ENCODE measurements at regions not wholly inside any gene's neighbourhood (a gene's known extent, or its start where the extent isn't known, plus 50 kb on each side); places are given as distances from the start of the nearest gene placed in this dataset.

GRCh38 chr7:135831455-135832195, 83.0 kb upstream of the FAM180A start:
- in situ Hi-C loops (cut with MboI; ENCODE audit: low sequenced_read_pairs), result no loop called here

- in situ Hi-C loops (cut with MboI; ENCODE audit: low sequenced_read_pairs), result no loop called here
Measured at GRCh38 chr7:135828604-135829003, 80.0 kb upstream of the FAM180A start.

GRCh38 chr7:135827391-135827790, 78.8 kb upstream of the FAM180A start:
- in situ Hi-C loops (cut with MboI; ENCODE audit: low sequenced_read_pairs), result no loop called here

DNA sequence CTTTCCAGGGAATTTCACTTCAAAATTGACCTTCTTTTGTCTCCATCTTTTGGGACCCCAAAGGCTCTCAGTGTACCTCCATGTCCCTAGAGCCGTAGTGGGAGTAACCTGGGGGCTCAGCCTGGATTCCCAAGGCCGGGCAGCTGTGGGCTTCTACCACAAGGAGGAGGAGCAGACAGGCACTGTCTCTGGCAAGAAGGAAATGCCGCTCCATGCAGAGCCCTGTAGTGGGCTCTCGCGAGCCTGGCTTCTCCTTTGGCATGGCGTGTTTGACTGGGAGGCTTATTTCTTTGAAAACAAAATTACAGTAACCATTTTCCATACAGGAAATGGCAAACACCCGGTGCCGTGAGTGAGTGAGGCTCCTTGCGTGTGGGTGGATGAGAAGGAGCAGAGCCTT, 76.8 kb upstream of the FAM180A start:
- in situ Hi-C loops (cut with MboI; ENCODE audit: low sequenced_read_pairs), result no loop called here

GRCh38 chr7:135822376-135822775, 73.8 kb upstream of the FAM180A start:
- in situ Hi-C loops (cut with MboI; ENCODE audit: low sequenced_read_pairs), result no loop called here

- in situ Hi-C loops (cut with MboI; ENCODE audit: low sequenced_read_pairs), result no loop called here
Measured at GRCh38 chr7:135817583-135817982, 69.0 kb upstream of the FAM180A start.

GRCh38 chr7:135815033-135815432, 66.4 kb upstream of the FAM180A start:
- in situ Hi-C loops (cut with MboI; ENCODE audit: low sequenced_read_pairs), result no loop called here

GRCh38 chr7:135812148-135812547, 63.5 kb upstream of the FAM180A start:
- in situ Hi-C loops (cut with MboI; ENCODE audit: low sequenced_read_pairs), result no loop called here

- in situ Hi-C loops (cut with MboI; ENCODE audit: low sequenced_read_pairs), result no loop called here
Measured at GRCh38 chr7:135811506-135811905, 62.9 kb upstream of the FAM180A start.

DNA sequence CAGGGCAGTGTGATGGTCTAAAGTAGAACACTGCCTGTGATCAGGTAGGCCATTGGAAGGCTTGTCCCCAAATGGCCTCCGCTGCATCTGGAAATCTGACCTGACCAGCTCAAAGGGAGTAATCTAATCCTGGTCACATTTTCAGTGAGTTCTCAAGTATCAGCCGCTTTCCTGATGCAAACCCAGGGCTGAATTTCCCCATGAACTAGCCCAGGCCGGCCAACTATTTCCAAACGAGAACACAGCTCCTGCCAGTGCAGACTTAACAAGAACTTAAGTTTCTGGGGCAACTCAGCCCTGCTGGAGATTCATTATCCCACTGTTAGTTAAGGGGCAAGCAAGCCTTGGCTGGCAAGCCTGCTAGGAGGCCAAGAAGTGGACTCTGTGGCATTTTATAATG, 59.6 kb upstream of the FAM180A start:
- in situ Hi-C loops (cut with MboI; ENCODE audit: low sequenced_read_pairs), result loop anchor here (10.0 kb wide), 1 partner anchor 197 kb away; no protein-coding TSS in a partner anchor

GRCh38 chr7:135803143-135803542, 54.5 kb upstream of the FAM180A start:
- in situ Hi-C loops (cut with MboI; ENCODE audit: low sequenced_read_pairs), result loop anchor here (10.0 kb wide), 1 partner anchor 202 kb away; no protein-coding TSS in a partner anchor

DNA sequence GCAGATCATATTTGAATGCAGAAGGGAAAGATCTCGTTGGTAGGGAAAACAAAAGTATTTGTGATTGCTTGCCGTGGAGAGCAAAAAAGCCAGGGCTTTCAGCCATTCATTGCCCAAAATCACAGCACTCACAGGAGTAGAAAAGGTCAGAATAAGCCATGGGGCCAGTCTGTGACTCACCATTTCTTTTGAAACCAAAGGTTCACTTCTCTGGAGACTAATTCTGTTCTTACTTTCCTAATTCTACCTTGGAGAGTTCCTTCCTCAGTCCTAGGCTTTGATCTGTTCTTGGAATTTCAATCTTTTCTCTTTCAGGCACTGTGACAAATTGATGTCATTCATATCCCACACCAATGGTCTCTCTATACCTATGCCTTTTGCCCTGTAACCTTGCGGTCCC, 54.1 kb upstream of the FAM180A start:
- in situ Hi-C loops (cut with MboI; ENCODE audit: low sequenced_read_pairs), result loop anchor here (10.0 kb wide), 1 partner anchor 202 kb away; no protein-coding TSS in a partner anchor

- in situ Hi-C loops (cut with MboI; ENCODE audit: low sequenced_read_pairs), result loop anchor here (10.0 kb wide), 1 partner anchor 203 kb away; no protein-coding TSS in a partner anchor
Measured at GRCh38 chr7:135801877-135802276, 53.3 kb upstream of the FAM180A start.

GRCh38 chr7:135801045-135801693, 52.6 kb upstream of the FAM180A start:
- in situ Hi-C loops (cut with MboI; ENCODE audit: low sequenced_read_pairs), result loop anchor here (10.0 kb wide), 1 partner anchor 204 kb away; no protein-coding TSS in a partner anchor

DNA sequence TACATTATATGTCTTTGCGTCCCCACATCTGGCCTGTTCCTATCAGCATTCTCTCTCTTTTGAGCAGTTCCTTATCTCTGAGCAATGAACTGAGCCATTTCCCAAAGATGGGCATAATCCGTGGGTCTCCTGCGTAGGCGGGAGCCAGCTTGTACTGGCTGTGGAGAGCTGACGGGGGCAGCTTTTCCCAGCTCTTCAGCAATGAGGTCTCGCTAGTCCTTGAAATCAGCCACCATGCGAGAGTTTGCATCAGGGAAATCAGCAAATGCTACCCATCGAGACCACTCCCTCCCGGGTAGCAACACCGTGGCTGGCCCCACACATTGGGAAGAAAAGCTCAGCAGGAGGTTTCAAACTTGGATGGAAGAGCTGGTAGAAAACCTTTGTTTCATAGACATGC, 51.9 kb upstream of the FAM180A start:
- in situ Hi-C loops (cut with MboI; ENCODE audit: low sequenced_read_pairs), result loop anchor here (10.0 kb wide), 1 partner anchor 204 kb away; no protein-coding TSS in a partner anchor

GRCh38 chr7:135799881-135800280, 51.3 kb upstream of the FAM180A start:
- in situ Hi-C loops (cut with MboI; ENCODE audit: low sequenced_read_pairs), result loop anchor here (10.0 kb wide), 1 partner anchor 205 kb away; no protein-coding TSS in a partner anchor

Measured in HL-60/S4 treated with retinoic acid at 250 ng/mL for 4 days and 3 days (cell line).